Stimulated activated CD8-positive, alpha-beta memory T cell treated with anti-CD3 and anti-CD28 coated beads, Interleukin-15, amount 100 ng/mL, for 24 hours (primary cell): ENCODE measurements at regions not wholly inside any gene's neighbourhood (a gene's known extent, or its start where the extent isn't known, plus 50 kb on each side); places are given as distances from the start of the nearest gene placed in this dataset.

Experiments used
- DNase-seq: peaks from one replicate; pipeline ENCODE4 v3.0.0-alpha.2; 2020; ENCODE audit warnings: low read depth

DNA sequence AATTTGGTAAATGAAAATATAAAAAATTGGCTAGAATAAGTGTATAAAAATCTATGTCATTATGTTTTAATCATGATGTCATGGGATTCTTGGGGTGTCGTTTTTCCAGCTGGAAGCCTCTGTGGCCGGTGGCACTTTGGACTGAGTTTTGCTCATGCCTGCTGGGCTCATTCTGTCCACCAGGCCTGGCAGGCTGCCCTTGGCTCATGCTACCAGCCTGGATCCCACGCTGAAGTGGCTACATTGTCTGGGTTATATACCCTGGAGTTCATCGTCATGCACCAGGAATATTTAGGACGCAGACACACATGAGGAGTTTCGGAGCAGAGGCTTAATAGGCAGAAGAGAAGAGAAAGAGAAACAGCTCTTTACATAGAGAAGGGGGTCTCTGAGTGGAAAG is 1913.7 kb upstream of the WWC1 start:
- no peak for DNase-seq

DNA sequence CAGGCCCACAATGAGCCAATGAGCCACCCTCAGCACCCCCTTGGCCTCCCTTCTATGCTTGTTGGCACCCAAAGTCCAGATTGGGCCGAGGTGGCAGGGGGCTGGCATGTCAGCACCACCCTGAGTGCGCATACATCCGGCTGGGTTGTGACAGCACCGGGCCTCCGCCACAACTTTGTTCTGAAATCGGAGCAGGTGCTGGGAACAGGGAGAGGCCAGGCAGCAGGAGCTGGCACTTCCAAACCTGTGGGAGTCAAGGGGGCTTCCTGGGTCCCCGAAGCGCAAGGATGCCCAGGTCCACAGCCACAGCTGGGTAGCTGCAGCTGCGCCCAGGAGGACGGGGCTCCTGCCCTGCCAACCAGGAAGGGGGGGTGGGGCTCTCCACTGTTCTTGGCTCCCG is 1911.9 kb upstream of the WWC1 start:
- DNase-seq, result no peak

DNA sequence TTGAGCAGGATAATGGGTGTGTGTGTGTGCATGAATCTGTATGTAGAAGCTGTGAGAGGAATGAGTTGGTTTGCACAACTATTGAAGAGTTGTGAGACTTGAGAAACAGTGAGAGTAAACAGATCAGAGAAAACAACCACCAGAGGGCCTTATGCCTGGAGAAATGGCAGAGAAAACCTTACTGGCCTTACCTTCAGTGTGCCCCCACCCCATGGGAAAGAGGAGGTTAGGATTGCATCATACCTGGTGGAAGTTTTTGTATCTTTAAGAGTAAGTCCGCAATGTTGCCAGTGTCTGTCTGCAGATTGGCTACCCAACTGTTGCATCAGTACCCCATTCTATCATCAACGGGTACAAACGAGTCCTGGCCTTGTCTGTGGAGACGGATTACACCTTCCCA is 1909.4 kb upstream of the WWC1 start:
- no peak for DNase-seq

DNA sequence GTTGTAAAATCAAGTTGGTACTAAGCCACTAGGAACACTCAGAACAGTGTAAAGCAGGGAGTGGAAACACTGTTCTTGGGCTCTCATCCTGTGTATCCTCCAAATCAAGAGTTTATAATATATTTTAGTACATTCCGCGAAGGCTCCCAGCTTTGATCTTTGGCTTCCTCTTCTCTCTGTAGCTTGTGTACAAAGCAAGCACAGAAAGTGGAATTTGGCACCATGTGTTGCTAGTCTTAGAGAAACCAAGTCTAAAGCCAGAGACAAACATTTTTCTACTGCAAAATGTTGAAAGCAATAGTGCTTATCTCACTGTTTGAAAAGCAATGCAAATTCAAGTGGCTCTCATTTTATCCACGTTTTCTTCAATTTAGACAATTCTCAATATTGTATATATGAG is 1893.3 kb upstream of the WWC1 start:
- DNase-seq, result no peak

DNA sequence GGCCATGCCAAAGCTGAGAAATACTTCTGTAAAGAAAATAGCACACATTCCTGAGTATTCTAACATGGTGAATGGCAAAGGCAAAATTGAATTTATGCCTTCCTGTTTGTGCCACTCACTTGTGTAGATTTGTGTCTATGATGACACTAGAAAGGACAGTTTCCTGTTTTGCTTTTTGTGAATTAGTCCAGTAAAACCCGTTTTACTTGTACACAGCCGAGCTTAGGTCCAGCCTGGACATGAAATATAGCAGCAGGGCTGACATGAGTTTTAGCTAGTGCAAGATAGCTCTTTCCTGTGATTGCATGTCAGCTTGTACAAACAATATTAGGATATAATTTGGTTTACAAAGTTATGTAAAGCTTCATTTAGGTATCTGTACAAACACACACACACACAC is 1891.7 kb upstream of the WWC1 start:
- no peak for DNase-seq

DNA sequence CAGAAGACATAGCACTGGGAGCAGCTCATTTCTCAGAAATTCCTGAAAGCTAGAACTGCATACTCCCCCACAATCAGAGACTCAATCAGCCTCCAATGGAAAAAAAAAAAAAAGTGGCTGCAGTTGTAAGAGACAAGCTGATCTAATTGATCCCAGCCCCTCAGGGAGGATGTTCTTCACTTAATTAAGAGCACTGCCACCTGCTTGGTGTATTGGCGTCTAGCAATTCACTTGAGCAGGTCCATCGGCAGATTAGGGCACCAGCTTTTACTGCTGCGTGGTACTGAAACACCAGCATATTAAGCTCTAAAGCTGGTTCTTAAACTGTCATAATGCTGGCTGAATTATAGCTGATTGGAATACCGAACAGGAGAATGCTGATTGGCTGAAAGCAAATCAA is 1890.1 kb upstream of the WWC1 start:
- DNase-seq, result no peak

DNA sequence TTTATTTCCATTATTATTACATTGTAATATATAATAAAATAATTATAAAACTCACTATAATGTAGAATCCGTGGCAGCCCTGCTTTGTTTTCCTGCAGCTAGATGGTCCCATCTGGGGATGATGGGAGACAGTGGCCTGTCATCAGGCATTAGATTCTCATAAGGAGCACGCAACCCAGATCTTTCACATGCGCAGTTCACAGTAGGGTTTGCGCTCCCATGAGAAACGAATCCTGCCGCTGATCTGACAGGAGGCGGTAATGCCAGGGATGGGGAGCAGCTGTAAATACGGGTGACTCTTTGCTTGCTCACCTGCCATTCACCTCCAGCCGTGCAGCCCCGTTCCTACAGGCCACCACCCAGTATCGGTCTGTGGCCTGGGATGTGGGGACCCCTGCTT is 1879.3 kb upstream of the WWC1 start:
- no peak for DNase-seq

DNA sequence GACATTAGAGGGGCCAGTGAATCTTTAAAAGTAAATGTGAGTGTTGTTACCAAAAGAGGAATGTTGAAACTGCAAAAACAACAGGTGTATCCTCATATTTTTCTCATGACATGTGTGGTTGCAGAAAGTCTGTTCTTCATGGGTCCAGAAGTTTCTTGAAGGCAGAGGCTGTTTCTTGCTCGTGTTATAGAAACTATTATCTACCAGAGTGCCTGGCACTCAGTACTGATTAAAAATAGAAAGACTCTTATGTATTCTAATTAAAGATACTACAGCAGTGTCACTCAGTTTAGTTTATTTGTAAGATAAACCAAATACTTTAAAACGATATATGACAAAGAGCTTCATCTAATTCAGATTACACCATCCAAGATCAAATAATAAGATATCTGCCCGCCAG is 1864.2 kb upstream of the WWC1 start:
- DNase-seq, result no peak

DNA sequence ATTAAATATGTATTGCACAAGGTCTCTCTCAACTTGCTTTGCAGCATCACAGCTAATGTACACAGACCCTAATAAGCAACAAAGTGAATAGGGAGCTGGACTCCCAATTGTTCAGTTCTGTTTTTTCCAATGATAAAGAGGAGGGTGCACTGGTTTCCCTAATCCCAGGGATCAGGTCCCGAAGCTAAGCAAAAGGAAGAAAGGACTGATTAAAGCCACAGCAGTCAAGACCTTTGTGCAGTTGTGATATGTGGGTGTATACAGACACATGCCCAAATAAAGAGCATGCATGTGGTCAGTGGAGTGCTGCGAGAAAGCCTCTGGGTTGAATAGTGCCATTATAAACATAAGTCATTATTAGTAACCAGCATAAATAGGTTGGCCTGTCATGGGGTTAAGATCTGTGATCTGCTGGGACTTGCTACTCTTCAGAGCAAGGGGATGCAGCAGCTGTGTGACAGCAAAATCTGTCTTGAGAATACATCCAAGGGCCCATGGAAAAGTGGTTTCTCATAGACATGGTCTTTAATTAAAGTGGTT is 1863.1 kb upstream of the WWC1 start:
- no peak for DNase-seq

DNA sequence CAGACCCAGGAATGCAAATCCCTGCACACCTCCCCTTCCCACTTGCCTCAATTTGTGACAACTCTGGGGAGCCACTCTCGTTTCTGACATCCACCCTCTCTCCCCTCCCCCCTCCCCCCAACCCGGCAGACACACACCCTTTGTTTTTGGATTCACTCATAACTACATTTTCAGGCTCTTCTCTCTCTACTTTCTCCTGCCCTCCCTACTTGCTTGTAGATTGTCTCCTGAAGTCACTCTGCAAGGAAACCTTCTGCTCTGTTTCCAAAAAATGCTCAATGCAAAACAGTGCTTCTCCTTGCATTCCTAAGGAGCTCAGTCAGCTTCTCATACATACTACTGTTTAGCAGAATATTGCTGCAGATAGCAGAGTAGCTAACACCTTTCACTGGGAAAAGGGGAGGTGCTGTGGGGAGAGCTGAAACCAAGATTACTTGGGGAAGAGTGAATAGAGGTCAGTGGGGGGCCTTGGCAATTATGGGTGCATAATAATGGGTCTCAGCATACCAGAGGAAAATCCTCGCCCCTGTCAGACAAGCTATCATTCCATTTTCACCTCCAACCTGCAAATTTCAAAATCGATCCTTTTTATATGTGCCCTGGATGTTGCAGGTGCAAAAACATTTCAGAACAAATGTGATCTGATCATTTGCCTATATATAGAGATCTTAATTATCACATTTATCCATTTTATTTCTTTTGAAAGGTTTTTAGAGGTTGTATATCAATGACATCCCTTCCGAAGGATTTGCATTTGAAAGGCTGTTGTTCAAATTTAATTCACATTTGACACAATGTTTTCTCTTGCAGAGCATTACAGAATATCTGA is 1860.7 kb upstream of the WWC1 start:
- DNase-seq, result no peak

DNA sequence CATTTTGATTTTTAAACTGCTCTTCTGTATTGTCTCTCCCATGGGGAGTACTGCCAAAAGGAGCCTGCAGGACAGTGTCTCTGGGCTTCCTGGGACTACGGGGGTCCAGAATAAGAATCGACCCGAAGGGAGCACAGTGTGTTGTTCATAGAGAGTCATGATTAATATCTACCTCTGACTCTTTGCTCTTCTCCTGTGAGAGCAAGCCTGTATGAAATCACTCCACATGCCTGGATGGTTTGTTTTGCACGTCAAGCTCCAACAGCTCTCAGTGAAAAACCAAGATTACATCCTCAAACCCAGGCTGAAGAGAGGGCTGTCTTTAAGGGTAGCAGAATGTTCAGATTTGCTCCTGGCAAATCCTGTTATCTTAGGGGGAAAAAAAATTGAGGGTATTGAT is 1860.0 kb upstream of the WWC1 start:
- no peak for DNase-seq

DNA sequence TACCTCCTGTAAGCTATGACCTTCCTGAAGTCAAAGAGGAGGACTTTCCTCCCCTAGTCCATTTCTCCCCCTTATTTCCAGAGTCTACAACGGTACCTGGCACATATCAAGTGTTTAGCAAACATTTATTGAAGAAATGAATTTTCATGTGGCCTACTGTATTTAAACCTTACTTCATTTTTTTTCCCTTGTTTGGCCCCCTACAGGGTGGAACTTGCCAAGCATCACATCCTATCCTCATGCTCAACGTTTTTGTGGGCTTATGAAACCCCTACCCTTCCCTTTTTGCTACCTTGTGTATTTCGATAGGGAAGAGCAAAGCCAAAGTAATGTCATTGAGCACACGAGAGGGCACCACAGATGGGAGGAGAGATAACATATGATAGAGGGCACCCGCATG is 1857.8 kb upstream of the WWC1 start:
- no peak for DNase-seq

DNA sequence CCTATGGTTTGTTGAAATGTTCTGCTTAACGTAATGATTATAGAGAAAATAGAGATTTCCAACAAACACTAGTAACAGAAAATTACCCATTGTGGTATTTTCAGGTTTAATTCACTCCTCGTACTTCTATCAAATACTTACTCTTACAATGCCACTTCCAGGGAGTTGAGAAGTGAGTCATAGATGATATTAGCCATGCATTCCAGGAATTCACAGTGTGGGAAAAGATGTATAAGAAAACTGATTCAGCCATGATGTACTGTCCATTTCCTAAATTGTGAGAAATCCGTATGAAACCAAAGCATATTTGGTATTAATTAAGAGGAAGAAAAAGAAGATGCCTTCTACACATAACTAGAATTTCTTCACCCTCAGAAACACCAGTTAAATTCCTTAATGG is 1854.6 kb upstream of the WWC1 start:
- no peak for DNase-seq

DNA sequence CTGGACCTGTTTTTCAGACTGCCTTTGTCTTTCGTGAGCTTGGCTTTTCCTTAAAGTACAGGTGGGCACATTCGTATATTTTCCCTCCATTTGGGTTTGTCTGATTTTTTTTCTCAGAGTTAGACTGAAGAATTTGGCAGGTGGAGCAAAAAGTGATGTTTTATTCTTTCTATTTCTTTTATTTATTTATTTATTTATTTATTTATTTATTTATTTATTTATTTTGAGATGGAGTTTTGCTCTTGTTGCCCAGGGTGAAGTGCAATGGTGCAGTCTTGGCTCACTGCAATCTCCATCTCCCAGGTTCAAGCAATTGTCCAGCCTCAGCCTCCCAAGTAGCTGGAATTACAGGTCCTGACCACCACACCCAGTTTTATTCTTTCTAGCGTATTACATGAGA is 1805.1 kb upstream of the WWC1 start:
- DNase-seq, result no peak

DNA sequence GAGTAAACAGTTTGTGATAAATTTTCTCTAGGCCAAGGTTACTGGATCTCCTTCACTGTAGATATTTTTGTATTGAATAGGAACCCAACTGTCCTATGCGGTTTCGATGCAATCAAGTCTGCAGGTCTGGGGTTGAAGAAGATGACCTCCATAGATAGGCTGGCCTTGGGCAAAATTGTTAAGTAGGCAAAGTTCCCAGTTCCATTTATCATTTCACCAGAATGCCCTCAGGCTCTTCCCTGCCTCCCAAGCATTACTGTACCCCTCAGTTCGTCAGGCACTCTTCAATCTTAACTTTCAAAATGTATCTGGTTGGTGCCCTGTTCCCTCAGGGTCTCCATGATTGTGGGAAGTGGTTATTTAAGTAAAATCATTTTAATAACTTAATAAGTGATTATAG is 1802.9 kb upstream of the WWC1 start:
- no peak for DNase-seq

DNA sequence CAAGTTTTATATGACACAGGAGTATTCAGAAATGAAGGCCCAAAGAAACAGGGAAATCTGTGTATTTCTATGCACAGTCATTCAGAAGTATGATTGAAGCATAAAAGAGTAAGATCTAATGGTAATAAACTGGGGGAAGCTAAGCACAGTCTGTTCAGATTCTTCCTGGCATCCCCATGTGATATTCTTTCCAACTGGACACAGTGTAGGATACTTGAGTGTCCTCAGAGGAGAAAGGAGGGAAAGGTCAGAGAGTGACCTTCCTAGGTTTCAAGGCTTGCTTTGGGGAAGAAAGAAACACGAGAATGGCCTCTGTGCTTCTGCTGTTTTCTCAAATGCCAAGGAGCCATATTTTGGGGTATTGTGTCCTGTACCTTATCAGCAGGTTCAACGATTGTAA is 1798.4 kb upstream of the WWC1 start:
- DNase-seq, result no peak

DNA sequence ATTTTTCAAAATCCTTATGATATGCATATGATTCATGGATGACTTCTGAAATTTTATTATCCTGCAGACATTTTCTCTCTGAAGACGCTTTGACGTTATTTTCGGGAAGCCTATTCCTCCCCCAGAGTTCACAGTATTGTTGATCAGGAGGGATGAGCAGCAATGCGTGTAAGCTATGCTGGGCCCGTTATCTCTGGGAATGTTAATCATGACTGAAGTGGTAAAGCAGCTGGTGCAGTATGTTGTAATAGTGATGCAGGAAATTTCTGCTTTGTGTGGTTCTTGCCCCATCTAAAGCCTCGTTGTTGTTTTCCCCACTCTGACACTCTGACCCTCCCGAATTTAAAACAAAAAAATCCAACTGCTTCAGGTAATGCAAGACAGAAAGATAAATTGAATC is 1797.8 kb upstream of the WWC1 start:
- no peak for DNase-seq

DNA sequence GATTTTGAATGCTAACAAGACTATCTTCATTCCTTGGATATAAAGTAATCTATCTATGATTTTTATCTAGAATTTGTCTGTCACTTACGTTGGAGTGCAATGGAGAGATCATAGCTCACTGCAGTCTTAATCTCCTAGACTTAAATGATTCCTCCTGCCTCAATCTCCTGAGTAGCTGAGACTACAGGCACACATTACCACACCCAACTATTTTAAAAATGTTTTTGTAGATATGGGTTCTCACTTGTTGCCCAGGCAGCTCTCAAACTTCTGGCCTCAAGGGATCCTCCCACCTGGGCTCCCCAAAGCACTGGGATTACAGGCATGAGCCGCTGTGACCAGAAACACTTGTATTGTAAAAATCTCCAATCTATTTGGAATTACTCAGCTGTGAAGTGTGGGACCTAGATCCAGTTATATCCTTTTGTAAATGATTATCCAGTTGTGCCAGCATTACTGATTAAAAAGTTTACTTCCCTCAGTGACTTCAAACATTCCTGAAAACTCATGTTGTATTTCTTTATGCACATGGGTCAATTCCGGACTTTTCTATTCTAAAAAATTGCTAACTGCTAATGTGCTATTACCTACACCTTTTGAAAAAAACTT is 1793.8 kb upstream of the WWC1 start:
- DNase-seq, result no peak

DNA sequence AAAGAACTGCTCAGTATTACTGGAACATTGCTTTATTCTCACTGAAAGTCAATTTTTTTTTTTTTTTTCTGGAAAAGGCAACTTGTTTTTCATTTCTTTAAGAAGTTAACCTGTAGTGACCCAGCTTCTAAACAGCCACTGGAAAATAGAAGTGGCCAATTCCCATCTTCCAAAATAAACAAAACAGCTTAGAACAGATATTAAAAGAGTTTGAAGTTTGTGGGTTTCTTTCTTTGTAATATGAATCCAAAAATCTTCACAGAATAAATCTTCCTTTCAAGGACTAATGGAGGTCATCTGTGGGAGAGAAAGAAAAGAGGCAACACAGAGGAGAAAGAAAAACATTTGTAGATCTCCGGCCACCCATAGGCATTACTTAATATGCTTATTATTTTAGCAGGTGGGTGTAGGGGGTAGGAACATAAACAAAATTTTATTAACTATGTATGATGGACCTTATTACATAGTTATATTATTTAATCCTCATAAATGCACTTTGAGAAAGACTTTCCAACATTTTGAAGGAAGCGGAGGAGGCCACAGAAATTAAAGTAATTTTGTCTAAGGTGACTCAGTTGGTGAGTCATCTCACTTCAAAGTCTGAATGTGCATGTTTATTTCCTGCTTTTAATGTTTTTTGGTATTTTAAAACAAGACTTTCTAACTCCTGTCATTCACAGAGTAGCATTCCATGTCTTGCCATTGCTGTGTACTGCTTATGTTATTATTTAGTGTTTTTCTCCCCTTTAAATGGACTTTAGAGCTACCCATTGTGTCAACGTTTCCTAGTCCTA is 1791.8 kb upstream of the WWC1 start:
- DNase-seq, result no peak

DNA sequence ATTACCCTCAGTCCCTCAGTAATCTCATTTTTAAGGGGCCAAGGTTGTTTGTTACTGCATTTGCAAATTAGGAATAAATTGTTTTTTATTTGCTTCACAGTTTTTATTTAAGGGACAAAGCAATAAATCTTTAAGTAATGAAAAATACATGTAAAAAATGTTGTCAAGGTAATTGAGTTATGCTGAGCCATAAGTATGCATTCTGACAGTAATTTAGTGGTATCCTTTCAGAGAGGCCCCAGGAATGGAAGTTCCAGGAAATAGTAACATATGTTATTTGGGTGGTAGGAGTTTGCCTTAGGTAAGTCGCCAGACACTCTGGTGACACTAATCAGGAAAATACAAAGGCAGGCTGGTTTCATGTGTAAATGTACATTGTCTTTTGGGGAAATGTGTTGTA is 1787.9 kb upstream of the WWC1 start:
- no peak for DNase-seq

DNA sequence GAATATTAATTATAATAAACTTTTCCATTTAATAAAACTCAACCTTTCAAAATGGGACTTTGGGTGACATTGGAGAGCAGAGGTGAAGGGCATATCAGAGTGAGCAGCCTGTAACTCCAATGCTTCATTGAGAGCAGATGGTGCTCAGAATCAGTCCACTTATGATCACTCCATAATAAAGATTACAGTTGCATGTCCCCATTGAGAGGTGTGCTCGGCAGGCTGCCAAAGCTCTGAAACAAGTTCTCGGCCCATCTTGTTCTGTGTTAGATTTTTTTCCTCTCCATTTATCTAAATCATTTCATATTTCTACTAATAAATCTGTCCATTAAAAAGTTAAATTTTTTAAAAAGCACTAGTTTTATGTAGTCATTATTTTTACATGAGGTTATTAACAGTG is 1786.4 kb upstream of the WWC1 start:
- DNase-seq, result no peak

DNA sequence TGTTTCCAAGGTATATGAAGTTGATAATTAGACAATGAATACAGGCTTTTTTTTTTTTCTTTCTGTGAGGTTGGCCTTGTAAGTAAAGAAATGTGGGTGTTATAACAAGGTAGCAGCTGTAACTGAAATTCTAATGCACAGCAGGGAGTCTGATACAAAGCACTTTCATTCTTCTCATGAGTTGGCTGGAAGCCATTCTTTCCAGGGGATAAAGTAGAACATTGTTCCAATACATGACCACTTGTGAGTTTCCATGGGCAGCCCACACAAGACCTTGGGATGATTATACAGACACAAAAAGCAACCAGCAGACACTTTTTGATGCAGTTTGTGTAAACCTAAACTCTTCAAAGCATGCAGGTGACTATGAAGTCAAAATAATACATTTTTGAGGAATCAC is 1785.9 kb upstream of the WWC1 start:
- no peak for DNase-seq

DNA sequence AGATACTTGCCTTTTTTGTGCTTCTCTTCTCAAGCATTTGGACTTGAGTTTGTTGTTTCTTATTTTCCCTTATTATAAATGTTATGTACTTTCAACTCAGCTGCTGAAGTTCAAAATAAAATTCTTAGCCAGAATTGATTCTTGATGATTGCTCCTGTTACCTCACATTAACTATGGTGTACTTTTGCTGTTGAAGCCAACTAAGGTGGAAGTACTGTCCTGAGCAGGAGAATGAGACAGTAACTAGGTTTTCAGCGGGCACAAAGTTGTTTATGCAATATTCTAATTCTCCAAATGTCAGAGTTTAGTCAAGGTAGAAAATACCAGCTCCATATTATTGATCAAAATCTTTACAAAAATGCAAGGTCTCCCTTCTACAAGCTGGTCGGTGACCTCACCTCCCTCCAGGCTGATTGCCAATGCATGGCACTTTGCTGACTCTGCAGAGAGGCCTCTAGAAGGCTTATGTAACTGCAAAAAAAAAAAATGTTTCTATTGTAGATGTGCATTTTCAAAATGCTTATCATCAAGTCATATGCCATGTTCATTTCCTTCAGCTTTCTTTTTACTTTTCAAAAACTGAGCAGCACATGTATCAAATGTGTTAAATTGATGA is 1783.5 kb upstream of the WWC1 start:
- DNase-seq, result no peak
